HAP-1 (cell line): ENCODE measurements at regions not wholly inside any gene's neighbourhood (a gene's known extent, or its start where the extent isn't known, plus 50 kb on each side); places are given as distances from the start of the nearest gene placed in this dataset.

Source experiments
- DNase-seq, 2 experiments: peaks; one replicate each; pipeline ENCODE4 v3.0.0-alpha.2; 2016 to 2020; ENCODE audit warnings: low spot score in 2 of 2
- H3K27me3 ChIP-seq: fragments of 250-450 bp; sonication (Bioruptor Pico); 2 replicates; pipeline ENCODE4 v1.5.1; 2020; ENCODE audit warnings: low read depth, mild to moderate bottlenecking, moderate library complexity
- H3K36me3 ChIP-seq: fragments of 250-450 bp; sonication (Bioruptor Pico); replicated peaks from 2 replicates; pipeline ENCODE4 v1.5.1; 2020; ENCODE audit warnings: mild to moderate bottlenecking
- H3K4me1 ChIP-seq: fragments of 250-450 bp; sonication (Bioruptor Pico); 2 replicates; pipeline ENCODE4 v1.5.1; 2020; ENCODE audit warnings: mild to moderate bottlenecking
- H3K4me3 ChIP-seq: fragments of 250-450 bp; sonication (Bioruptor Pico); 2 replicates; pipeline ENCODE4 v1.5.1; 2020; ENCODE audit warnings: mild to moderate bottlenecking, moderate library complexity
- H3K9me3 ChIP-seq: fragments of 250-450 bp; sonication (Bioruptor Pico); 2 replicates; pipeline ENCODE4 v1.5.1; 2020; ENCODE audit warnings: mild to moderate bottlenecking, moderate library complexity
- in situ Hi-C: fragments of 300-500 bp; cut with MboI; formaldehyde crosslinking; loops from 3 replicates; pipeline ENCODE4 v1.14.3; 2020; ENCODE audit warnings: low sequenced_read_pairs, inconsistent platforms, mixed read lengths

- DNase-seq: peak; percentile 66 to 76
- H3K4me1 ChIP-seq: peaks cover 19% of the 10 kb centered on the region
- no peaks in the 10 kb centered on the region for H3K36me3 ChIP-seq
- H3K27me3 ChIP-seq: no peaks in the 10 kb centered on the region
- no peaks in the 10 kb centered on the region for H3K9me3 ChIP-seq
- in situ Hi-C loops: no loop called here
- H3K4me3 ChIP-seq: no peak overlapping the region
Measured at GRCh38 chr11:32531528-32531927, 52.1 kb upstream of the EIF3M start.

GRCh38 chr11:32529994-32530588 lies 53.5 kb upstream of the EIF3M start:
- H3K9me3 ChIP-seq: no peaks in the 10 kb centered on the region
- in situ Hi-C loops: no loop called here
- no peak for DNase-seq
- H3K4me1 ChIP-seq: peaks cover 19% of the 10 kb centered on the region
- H3K36me3 ChIP-seq: no peaks in the 10 kb centered on the region
- no peaks in the 10 kb centered on the region for H3K27me3 ChIP-seq
- no peak overlapping the region for H3K4me3 ChIP-seq

- in situ Hi-C loops: no loop called here
- Histone ChIP-seq H3K4me1 (peaks cover 19% of the 10 kb centered on the region), H3K9me3 (no peaks in the 10 kb centered on the region), H3K36me3 (no peaks in the 10 kb centered on the region), H3K27me3 (no peaks in the 10 kb centered on the region), H3K4me3 (no peak overlapping the region)
- DNase-seq: no peak
Measured at GRCh38 chr11:32527261-32528175, 56.1 kb upstream of the EIF3M start.

GRCh38 chr11:32526760-32527159 lies 56.9 kb upstream of the EIF3M start:
- Histone ChIP-seq H3K4me3 (no peak overlapping the region), H3K36me3 (no peaks in the 10 kb centered on the region), H3K9me3 (no peaks in the 10 kb centered on the region), H3K4me1 (peaks cover 14% of the 10 kb centered on the region), H3K27me3 (no peaks in the 10 kb centered on the region)
- DNase-seq: no peak
- in situ Hi-C loops: no loop called here

- Histone ChIP-seq H3K9me3 (no peaks in the 10 kb centered on the region), H3K27me3 (no peaks in the 10 kb centered on the region), H3K4me1 (no peaks in the 10 kb centered on the region), H3K4me3 (no peak overlapping the region), H3K36me3 (no peaks in the 10 kb centered on the region)
- DNase-seq: no peak
- in situ Hi-C loops: no loop called here
Measured at GRCh38 chr11:32511926-32512325, 71.7 kb upstream of the EIF3M start.

- H3K4me3 ChIP-seq: no peak overlapping the region
- H3K4me1 ChIP-seq: peaks cover 3% of the 10 kb centered on the region; the same call in 1 of the 2 replicates
- no peaks in the 10 kb centered on the region for H3K27me3 ChIP-seq
- in situ Hi-C loops: no loop called here
- DNase-seq: no peak
- H3K36me3 ChIP-seq: no peaks in the 10 kb centered on the region
- H3K9me3 ChIP-seq: no peaks in the 10 kb centered on the region
Measured at GRCh38 chr11:32510039-32510438, 73.6 kb upstream of the EIF3M start.

GRCh38 chr11:32508780-32509179 lies 73.4 kb upstream of the WT1 start:
- Histone ChIP-seq H3K4me1 (peaks cover 12% of the 10 kb centered on the region), H3K9me3 (no peaks in the 10 kb centered on the region), H3K4me3 (no peak overlapping the region), H3K27me3 (no peaks in the 10 kb centered on the region), H3K36me3 (no peaks in the 10 kb centered on the region)
- in situ Hi-C loops: no loop called here
- DNase-seq: no peak

- Histone ChIP-seq H3K27me3 (no peaks in the 10 kb centered on the region), H3K9me3 (no peaks in the 10 kb centered on the region), H3K36me3 (no peaks in the 10 kb centered on the region), H3K4me1 (peaks cover 9% of the 10 kb centered on the region), H3K4me3 (no peak overlapping the region)
- in situ Hi-C loops: no loop called here
- DNase-seq: no peak
Measured at GRCh38 chr11:32500001-32500400, 64.7 kb upstream of the WT1 start.

- Histone ChIP-seq H3K9me3 (no peaks in the 10 kb centered on the region), H3K4me1 (no peaks in the 10 kb centered on the region), H3K4me3 (no peak overlapping the region), H3K36me3 (no peaks in the 10 kb centered on the region), H3K27me3 (no peaks in the 10 kb centered on the region)
- DNase-seq: no peak
- in situ Hi-C loops: no loop called here
Measured at GRCh38 chr11:32497951-32498350, 62.6 kb upstream of the WT1 start.

GRCh38 chr11:32494629-32495028 lies 59.3 kb upstream of the WT1 start:
- H3K4me3 ChIP-seq: no peak overlapping the region
- H3K27me3 ChIP-seq: no peaks in the 10 kb centered on the region
- H3K9me3 ChIP-seq: no peaks in the 10 kb centered on the region
- no peak for DNase-seq
- in situ Hi-C loops: no loop called here
- H3K36me3 ChIP-seq: no peaks in the 10 kb centered on the region
- H3K4me1 ChIP-seq: no peaks in the 10 kb centered on the region

- H3K4me3 ChIP-seq: no peak overlapping the region
Measured at GRCh38 chr11:32489464-32489863, 54.1 kb upstream of the WT1 start.

GRCh38 chr11:32487270-32487669 lies 51.9 kb upstream of the WT1 start:
- no peaks in the 10 kb centered on the region for H3K36me3 ChIP-seq
- DNase-seq: peak in 1 of 2 experiments; percentile 38
- no peaks in the 10 kb centered on the region for H3K4me1 ChIP-seq
- no peak overlapping the region for H3K4me3 ChIP-seq
- H3K27me3 ChIP-seq: no peaks in the 10 kb centered on the region
- in situ Hi-C loops: no loop called here
- no peaks in the 10 kb centered on the region for H3K9me3 ChIP-seq

More at GRCh38 chr11:32489464-32489863, 54.1 kb upstream of the WT1 start:
- H3K36me3 ChIP-seq: no peaks in the 10 kb centered on the region
- no peaks in the 10 kb centered on the region for H3K4me1 ChIP-seq
- DNase-seq: no peak
- in situ Hi-C loops: no loop called here
- H3K9me3 ChIP-seq: no peaks in the 10 kb centered on the region
- no peaks in the 10 kb centered on the region for H3K27me3 ChIP-seq

- no peaks in the 10 kb centered on the region for H3K9me3 ChIP-seq
- H3K27me3 ChIP-seq: no peaks in the 10 kb centered on the region
- H3K4me3 ChIP-seq: no peak overlapping the region
- H3K36me3 ChIP-seq: no peaks in the 10 kb centered on the region
- in situ Hi-C loops: no loop called here
- H3K4me1 ChIP-seq: no peaks in the 10 kb centered on the region
- DNase-seq: no peak
Measured at GRCh38 chr11:32485733-32486132, 50.4 kb upstream of the WT1 start.
